HEK293 (cell line): ENCODE measurements at regions not wholly inside any gene's neighbourhood (a gene's known extent, or its start where the extent isn't known, plus 50 kb on each side); places are given as distances from the start of the nearest gene placed in this dataset.

Experiments
- MEIS1 ChIP-seq: sonication (generic); formaldehyde crosslinking; IDR thresholded peaks from 2 replicates; pipeline ENCODE4 v1.8.1; 2022; ENCODE audit warnings: missing genetic modification reagents, mild to moderate bottlenecking, borderline replicate concordance
- TF ChIP-seq, protein P1 (sequence below): fragments of 450-650 bp; formaldehyde crosslinking; IDR thresholded peaks from 2 replicates; pipeline ENCODE4 v1.5.1; 2016; ENCODE audit warnings: missing biosample characterization, missing genetic modification characterization
- TF ChIP-seq, protein P2 (sequence below): fragments of 450-650 bp; formaldehyde crosslinking; IDR thresholded peaks from 2 replicates; pipeline ENCODE4 v1.5.1; 2016; ENCODE audit warnings: missing biosample characterization, missing genetic modification characterization
- TF ChIP-seq, protein P3 (sequence below): fragments of 450-650 bp; formaldehyde crosslinking; IDR thresholded peaks from 2 replicates; pipeline ENCODE4 v1.5.0; 2017; ENCODE audit warnings: missing biosample characterization, missing genetic modification characterization, borderline replicate concordance

DNA sequence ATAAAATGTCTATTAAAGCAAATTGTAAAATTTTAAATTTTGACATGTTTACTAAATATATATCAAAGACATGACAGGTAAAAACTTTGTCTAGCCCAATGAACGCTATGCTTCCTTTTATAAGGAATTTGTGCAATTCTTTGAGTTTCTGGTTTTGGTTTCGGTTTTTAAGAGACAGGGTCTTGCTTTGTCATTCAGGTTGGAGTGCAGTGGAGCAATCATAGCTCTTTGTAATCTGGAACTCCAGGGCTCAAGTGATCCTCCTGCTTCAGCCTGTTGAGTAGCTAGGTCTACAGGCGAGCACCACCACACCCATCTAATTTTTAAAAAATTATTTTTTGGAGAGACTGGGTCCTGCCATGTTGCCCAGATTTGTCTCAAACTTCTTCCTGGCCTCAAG, 60.7 kb downstream of the BLTP1 start:
- TF ChIP-seq, protein P1, sequence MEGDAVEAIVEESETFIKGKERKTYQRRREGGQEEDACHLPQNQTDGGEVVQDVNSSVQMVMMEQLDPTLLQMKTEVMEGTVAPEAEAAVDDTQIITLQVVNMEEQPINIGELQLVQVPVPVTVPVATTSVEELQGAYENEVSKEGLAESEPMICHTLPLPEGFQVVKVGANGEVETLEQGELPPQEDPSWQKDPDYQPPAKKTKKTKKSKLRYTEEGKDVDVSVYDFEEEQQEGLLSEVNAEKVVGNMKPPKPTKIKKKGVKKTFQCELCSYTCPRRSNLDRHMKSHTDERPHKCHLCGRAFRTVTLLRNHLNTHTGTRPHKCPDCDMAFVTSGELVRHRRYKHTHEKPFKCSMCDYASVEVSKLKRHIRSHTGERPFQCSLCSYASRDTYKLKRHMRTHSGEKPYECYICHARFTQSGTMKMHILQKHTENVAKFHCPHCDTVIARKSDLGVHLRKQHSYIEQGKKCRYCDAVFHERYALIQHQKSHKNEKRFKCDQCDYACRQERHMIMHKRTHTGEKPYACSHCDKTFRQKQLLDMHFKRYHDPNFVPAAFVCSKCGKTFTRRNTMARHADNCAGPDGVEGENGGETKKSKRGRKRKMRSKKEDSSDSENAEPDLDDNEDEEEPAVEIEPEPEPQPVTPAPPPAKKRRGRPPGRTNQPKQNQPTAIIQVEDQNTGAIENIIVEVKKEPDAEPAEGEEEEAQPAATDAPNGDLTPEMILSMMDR, result no peak
- TF ChIP-seq, protein P2, sequence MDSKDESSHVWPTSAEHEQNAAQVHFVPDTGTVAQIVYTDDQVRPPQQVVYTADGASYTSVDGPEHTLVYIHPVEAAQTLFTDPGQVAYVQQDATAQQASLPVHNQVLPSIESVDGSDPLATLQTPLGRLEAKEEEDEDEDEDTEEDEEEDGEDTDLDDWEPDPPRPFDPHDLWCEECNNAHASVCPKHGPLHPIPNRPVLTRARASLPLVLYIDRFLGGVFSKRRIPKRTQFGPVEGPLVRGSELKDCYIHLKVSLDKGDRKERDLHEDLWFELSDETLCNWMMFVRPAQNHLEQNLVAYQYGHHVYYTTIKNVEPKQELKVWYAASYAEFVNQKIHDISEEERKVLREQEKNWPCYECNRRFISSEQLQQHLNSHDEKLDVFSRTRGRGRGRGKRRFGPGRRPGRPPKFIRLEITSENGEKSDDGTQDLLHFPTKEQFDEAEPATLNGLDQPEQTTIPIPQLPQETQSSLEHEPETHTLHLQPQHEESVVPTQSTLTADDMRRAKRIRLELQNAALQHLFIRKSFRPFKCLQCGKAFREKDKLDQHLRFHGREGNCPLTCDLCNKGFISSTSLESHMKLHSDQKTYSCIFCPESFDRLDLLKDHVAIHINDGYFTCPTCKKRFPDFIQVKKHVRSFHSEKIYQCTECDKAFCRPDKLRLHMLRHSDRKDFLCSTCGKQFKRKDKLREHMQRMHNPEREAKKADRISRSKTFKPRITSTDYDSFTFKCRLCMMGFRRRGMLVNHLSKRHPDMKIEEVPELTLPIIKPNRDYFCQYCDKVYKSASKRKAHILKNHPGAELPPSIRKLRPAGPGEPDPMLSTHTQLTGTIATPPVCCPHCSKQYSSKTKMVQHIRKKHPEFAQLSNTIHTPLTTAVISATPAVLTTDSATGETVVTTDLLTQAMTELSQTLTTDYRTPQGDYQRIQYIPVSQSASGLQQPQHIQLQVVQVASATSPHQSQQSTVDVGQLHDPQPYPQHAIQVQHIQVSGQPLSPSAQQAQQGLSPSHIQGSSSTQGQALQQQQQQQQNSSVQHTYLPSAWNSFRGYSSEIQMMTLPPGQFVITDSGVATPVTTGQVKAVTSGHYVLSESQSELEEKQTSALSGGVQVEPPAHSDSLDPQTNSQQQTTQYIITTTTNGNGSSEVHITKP (tag by site-specific recombination), result no peak
- TF ChIP-seq, protein P3, sequence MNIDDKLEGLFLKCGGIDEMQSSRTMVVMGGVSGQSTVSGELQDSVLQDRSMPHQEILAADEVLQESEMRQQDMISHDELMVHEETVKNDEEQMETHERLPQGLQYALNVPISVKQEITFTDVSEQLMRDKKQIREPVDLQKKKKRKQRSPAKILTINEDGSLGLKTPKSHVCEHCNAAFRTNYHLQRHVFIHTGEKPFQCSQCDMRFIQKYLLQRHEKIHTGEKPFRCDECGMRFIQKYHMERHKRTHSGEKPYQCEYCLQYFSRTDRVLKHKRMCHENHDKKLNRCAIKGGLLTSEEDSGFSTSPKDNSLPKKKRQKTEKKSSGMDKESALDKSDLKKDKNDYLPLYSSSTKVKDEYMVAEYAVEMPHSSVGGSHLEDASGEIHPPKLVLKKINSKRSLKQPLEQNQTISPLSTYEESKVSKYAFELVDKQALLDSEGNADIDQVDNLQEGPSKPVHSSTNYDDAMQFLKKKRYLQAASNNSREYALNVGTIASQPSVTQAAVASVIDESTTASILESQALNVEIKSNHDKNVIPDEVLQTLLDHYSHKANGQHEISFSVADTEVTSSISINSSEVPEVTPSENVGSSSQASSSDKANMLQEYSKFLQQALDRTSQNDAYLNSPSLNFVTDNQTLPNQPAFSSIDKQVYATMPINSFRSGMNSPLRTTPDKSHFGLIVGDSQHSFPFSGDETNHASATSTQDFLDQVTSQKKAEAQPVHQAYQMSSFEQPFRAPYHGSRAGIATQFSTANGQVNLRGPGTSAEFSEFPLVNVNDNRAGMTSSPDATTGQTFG (tag by site-specific recombination), result no peak
- no peak for TF ChIP-seq MEIS1 (CRISPR knock-in tag)
